ENCODE measurements at regions not wholly inside any gene's neighbourhood (a gene's known extent, or its start where the extent isn't known, plus 50 kb on each side); places are given as distances from the start of the nearest gene placed in this dataset.

DNA sequence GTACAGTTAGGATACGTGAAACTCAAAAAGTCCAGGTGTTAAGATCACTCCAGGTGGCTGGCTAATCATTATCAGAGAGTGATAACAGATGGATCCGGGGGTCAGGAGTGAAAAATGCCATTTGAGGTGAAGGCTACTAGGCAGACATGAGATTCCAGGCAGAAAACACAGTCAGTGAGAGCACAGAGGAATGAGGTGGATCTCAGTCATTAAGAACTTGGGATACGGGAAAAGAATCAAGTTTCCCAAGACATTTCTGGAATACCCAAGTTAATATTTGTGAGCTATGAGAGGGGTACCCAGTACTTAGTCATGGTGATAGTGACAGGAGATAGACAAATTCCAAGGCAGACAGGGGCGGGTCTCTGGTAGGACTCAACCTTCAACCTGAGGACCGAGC is 94.6 kb upstream of the ALG10B start:
- no peak for TF ChIP-seq POLR2A (IDR thresholded peaks at IDR 0.05)
- TF ChIP-seq POLR2AphosphoS5 (IDR thresholded peaks at IDR 0.05), result no peak
- TF ChIP-seq, protein P1, sequence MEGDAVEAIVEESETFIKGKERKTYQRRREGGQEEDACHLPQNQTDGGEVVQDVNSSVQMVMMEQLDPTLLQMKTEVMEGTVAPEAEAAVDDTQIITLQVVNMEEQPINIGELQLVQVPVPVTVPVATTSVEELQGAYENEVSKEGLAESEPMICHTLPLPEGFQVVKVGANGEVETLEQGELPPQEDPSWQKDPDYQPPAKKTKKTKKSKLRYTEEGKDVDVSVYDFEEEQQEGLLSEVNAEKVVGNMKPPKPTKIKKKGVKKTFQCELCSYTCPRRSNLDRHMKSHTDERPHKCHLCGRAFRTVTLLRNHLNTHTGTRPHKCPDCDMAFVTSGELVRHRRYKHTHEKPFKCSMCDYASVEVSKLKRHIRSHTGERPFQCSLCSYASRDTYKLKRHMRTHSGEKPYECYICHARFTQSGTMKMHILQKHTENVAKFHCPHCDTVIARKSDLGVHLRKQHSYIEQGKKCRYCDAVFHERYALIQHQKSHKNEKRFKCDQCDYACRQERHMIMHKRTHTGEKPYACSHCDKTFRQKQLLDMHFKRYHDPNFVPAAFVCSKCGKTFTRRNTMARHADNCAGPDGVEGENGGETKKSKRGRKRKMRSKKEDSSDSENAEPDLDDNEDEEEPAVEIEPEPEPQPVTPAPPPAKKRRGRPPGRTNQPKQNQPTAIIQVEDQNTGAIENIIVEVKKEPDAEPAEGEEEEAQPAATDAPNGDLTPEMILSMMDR (IDR thresholded peaks at IDR 0.05 in 8 of 11, conservative IDR thresholded peaks at IDR 0.05 in 3 of 11), result no peak

Measured in spleen (tissue), 7 donors.